Gastrocnemius medialis (tissue), 4 donors: ENCODE measurements at regions not wholly inside any gene's neighbourhood (a gene's known extent, or its start where the extent isn't known, plus 50 kb on each side); places are given as distances from the start of the nearest gene placed in this dataset.

Experiments
- CTCF ChIP-seq, 5 experiments: fragments of 450-650 bp in 3 of 5; fragments of 200-600 bp in 2 of 5; sonication (generic) in 2 of 5; IDR thresholded peaks in 4 of 5; conservative IDR thresholded peaks in 1 of 5; 1 replicate in 4 of 5; 2 replicates in 1 of 5; pipeline ENCODE4 v1.5.1; 2016 to 2019; ENCODE audit warnings: antibody characterized with exemption in 5 of 5, mild to moderate bottlenecking in 3 of 5, moderate library complexity in 3 of 5
- POLR2A ChIP-seq, 2 donors: fragments of 450-650 bp; IDR thresholded peaks; one replicate each; pipeline ENCODE4 v1.6.1; 2017; ENCODE audit warnings: antibody characterized with exemption in 2 of 2, mild to moderate bottlenecking in 2 of 2, moderate library complexity in 2 of 2

GRCh38 chr4:24664956-24665355 lies 80.6 kb upstream of the DHX15 start:
- TF ChIP-seq CTCF (IDR thresholded peaks at IDR 0.05 in 4 of 5, conservative IDR thresholded peaks at IDR 0.05 in 1 of 5) (no peak), POLR2A (IDR thresholded peaks at IDR 0.05) (no peak)
